HG02610 (cell line): ENCODE measurements at regions not wholly inside any gene's neighbourhood (a gene's known extent, or its start where the extent isn't known, plus 50 kb on each side); places are given as distances from the start of the nearest gene placed in this dataset.
"Not testable (repeated sequence)": the region's sequence is repeated elsewhere in the genome, so short reads cannot be mapped to it uniquely, and the experiment has no call there.

Experiments used
- ATAC-seq: cut with Tn5 transposase; IDR thresholded peaks from one replicate; pipeline ENCODE4 v1.9.1; 2021; ENCODE audit warnings: mild to moderate bottlenecking, moderate library complexity; ENCODE audit not compliant: unreplicated experiment

DNA sequence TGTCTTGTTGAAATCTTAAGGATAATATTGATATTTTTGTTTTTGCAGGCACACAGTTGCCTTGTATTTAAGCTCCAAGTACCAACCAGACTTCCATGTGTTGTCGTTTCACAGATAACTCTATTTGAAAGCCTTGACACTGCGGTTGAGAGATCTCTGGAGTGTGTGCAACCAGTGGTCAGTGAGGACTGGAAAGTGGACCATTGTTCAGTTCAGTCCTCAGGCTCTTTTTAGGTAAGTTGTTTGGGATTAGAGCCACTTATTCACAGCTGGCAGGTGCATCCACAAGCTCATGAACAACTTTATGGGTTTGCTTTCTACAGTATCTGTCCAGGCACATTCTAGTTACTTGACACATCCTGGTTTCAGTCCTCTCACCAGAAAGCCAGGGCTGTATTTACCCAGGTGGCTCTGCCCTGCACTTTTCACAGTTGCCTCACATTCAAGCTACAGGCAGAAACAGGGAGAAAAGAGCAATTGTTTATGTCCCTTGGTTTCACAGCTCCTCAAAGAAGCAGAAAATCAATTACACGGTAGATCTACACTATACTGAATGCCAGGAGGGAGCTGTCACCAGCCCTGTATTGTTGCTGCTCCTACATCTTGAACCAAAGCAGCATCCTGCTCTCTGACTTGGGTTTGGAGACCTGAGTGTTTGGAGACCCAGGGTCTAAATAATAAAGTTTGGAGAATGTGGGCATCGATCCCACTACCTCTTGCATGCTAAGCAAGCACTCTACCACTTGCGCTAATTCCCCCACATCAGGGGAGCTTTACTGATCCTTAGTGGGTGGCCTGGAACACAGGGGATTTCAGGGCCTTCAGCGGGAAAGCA is 543.3 kb downstream of the PRIM2 start:
- not testable (repeated sequence) for ATAC-seq

DNA sequence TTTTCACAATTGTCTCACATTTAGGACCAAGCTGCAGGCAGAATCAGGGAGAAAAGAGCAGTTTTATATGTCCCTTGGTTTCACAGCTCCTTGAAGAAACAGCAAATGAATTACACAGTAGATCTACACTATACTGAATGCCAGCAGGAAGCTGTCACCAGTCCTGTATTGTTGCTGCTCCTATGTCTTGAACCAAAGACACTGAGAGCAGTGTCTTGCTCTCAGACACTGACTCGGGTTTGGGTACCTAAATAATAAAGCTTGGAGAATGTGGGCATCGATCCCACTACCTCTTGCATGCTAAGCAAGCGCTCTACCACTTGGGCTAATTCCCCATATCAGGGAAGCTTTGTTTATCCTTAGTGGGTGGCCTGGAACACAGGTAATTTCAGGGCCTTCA is 552.7 kb downstream of the PRIM2 start:
- not testable (repeated sequence) for ATAC-seq

DNA sequence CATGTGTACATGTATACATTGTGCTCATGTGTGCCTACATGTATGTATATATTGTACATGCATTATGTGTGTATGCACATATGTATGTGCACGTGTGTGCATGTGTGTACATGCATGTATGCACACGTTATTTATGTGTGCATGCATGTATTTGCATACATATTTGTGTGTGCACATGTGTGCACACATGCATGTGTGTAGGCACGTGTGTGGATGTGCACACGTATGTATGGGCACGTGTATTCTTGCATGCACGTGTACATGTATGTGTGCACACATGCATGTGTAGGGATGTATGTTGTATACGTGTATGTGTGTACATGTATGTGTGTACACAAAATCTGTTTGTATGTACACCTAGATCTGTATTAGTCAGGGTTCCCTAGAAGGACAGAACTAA is 556.0 kb downstream of the PRIM2 start:
- ATAC-seq, result not testable (repeated sequence)

DNA sequence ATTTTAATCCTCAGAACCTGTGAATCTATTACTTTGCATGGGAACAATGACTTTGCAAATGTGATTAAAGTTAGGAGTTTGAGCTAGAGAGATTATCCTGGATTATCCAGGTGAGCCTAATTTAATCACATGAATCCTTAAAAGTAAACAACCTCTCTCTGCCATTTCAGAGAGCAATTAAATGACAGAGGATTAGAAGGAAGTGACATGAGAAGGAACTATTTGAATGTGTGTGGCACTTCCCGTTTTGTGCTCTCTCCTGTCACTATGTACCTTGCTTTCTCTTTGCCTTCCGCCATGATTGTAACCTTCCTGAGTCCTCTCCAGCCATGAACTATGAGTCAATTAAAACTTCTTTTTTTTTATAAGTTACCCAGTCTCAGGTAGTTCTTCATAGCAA is 559.2 kb downstream of the PRIM2 start:
- not testable (repeated sequence) for ATAC-seq

DNA sequence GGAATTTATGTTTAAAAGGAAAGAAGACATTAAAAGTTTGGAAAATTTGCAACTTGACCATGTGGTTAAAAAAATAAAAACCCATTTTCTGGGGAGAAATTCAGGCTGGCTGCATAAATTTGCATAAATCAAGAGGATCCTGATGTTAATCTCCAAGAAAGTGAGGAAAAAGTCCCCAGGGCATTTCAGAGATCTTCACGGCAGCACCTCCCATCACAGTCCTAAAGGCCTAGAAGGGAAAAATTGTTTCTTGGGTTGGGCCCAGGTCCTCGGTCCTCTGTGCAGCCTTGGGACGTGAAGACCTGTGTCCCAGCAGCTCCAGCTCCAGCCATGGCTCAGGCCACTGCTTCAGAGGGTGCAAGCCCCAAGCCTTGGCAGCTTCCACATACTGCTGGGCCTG is 560.3 kb downstream of the PRIM2 start:
- not testable (repeated sequence) for ATAC-seq

DNA sequence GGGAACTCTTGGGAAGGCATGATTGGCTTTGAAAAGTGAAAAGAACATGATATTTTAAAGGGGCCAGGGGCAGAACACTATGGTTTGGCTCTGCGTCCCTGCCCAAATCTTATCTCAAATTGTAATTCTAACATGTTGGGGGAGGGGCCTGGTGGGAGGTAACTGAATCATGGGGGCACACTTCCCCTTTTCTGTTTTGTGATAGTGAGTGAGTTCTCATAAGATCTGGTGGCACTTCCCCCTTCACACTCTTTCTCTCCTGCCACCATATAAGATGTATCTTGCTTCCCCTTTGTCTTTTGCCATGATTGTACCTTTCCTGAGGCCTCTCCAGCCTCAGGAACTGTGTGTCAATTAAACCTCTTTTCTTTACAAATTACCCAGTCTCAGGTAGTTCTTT is 561.4 kb downstream of the PRIM2 start:
- not testable (repeated sequence) for ATAC-seq

DNA sequence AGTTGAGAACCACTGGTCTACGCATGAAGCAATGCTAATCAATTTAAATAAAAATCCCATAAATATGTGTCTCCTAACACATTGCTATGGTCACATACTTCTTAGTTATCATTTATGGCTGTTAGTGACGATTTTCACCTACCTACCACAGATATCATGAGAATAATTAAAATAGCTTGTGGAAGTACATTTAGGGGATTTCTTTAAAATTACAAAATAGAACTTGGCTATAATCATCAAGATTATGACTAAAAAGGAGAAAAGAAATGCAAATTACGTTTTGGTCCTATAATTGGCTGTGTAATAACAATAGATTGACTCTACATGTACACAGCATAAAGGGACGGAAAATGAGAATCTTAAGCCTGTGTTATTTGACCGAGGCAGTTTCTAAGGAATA is 581.4 kb downstream of the PRIM2 start:
- peak; percentile 82 for ATAC-seq

DNA sequence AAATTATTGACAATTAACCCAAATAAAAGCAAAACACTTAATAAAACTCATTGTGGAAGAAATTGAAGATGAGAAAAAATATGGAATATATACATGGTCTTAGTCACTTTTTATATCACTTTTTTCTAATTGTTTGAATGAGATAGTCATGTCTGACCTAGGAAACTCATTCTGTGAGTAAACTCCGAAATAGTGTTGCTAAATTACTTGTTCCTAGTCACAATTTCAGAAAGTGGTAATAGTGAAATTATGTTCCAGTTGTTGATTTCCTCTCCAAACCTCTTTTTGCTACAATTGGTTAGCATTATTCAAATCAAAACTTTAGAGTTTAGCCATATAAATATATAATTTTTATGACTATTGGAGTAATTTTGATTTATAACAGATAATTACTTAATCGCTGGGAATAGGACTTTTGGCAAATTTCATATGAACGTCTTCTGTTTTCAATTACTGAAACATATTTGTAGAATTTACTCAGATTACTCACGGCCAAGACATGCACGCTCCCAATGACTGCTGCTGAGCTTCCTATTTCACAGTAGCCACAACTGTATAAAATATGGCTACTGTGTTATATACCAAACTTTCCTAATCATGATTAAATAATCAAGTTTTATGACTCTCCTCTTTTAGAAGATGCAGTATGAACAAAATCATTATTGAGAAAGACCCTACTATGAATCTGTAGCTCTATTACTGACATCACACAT is 583.4 kb downstream of the PRIM2 start:
- ATAC-seq, result peak; percentile 59

DNA sequence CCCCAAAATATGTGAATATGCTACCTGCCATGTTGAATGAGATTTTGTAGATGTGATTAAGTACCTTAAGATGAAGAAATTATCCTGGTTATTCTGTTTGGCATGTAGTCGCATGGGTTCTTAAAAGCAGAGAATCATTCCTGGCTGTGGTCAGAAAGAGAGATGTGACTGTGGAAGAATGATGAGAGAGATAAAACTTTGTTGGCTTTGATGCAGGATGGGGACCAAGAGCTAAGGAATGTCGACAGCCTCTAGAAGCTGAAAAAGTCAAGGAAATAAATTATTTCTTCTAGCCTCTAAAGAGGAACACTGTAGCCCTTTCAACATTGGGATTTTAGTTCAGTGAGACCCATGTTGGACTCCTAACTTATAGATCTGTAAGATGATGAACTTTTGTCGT is 584.0 kb downstream of the PRIM2 start:
- ATAC-seq, result not testable (repeated sequence)

DNA sequence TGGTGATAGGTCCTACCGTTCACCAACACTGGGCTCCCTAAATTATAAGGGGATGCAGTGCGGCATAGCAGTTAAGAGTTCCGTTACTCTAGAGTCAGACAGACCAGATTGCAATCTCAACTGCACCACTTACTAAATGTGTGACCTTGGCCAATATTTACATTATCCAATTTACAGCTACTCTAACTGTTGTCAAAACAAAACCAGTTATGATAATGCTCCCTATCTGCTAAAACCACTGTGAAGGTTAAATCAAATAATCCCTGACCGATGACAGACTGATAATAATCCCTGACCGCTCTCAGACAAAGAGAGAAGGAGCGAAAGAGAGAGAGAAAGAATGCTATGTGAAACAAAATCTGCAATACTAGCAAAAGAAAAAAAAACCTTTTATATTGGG is 586.9 kb downstream of the PRIM2 start:
- not testable (repeated sequence) for ATAC-seq

DNA sequence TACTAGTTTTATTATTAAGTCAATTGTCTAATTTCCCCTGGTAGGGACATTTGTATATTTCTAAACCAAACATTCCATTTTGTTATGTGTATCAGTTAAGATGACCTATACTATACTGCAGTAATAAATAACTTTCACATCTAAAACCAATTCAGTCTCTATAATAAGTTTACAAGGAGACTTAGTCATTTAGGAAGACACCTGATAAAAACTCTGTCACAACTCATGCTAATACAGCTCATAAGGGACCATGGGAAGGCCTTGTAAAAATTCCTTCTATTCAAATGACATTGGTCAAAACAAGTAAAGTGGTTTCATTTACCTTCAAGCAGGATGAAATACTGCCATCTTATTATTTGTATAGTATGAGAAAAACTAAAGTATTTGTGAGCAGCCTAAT is 597.9 kb downstream of the PRIM2 start:
- peak; percentile 90 for ATAC-seq

DNA sequence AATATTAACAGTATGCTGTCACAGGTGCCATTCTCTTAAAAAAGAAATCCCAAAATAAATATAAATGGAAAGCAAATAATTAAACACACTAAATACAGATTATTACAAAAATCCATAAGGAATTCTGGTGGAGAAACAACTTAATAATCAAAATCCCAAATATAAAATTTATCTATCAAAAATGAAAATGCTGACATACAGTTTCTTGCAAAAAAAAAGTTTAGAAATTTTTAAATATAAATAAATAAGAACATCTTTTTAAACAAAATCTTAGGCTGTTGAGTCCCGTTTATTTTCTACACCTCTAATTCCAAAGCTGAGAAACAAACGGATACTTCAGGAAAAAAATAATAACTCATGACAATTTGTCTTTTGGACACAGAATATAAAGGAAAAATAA is 625.5 kb downstream of the PRIM2 start:
- ATAC-seq, result not testable (repeated sequence)

DNA sequence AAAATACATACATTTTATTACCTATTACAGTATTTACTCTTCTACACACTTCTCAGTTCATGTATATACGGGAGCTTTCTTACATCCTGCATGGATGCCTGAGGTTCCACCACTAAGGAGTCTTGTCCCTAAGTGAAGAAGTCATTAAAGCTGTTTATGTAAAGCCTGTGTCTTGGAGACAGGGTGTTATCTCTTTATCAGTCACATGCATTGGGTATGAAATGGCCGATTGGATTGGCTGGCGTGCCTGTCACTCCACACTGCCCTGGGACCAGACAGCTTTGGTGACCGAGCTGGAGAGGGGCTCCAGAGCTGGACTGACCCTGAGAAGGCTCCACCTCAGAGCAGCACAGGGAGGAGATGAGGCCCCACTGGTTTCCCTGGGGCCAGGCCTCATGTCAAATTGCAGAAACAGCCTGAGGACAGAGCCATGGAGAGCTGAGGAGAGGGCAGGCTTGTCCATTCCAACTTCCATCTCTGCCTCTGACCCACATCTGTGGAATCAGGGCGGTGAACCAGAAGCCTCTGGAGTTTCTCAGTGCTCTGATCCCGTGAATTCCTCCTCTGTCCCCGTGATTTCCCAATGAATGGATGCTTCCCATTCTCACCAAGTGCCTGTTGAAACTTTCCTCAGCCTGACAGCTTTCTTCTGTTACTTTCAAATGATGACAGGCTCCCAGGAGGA is 628.8 kb downstream of the PRIM2 start:
- ATAC-seq, result not testable (repeated sequence)

DNA sequence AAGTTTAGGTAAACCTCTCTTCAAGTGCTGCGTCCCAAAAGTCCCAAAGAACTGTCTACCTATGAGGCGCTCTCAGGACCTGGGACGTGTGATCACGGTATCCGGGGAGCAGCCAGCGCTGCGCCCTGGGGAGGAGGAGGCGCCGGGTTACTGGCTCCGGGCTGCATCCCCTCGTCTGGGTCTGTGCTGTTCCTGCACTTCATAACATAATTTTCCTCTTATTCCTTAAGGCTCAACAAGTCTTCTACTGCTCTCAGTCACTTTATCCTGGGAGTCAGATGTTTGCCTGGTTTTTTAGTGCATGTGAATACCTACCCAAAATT is 629.3 kb downstream of the PRIM2 start:
- not testable (repeated sequence) for ATAC-seq

DNA sequence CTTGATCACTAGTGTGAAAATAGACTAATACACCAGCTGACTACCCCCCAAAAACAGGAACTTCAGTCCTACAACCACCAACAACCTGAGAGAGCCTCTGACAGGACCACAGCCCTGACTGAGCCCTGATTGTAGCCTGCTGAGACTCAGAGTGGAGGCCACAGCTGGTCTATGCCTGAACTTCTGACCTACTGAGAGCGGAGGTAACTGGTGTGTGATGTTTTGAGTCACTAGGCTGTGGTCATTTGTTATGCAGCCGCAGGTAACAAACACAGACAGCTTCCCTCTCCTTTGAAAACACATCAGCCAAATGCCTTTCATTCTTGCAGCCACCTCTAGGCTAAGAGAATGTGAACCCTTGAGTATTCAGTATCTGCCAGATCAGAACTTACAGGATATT is 631.1 kb downstream of the PRIM2 start:
- ATAC-seq, result not testable (repeated sequence)

DNA sequence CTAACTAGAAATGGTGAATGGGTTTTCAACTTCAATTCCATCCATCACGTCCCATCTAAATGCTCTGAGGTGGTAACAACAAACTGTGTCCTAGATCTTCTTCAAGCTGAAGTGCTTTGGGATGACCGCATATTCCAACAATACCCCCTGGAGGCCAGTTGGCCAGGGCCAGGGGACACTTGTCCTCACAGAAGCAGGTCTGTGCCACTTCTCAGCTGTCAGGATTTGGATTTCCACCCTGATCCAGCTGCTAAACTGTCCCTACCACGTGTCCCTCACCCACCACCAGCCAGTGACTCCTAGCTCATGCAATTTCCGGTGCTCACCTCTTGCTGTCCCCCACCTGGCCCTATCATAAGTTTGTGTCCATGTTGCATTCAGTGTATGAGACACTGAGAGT is 633.0 kb downstream of the PRIM2 start:
- ATAC-seq, result not testable (repeated sequence)

DNA sequence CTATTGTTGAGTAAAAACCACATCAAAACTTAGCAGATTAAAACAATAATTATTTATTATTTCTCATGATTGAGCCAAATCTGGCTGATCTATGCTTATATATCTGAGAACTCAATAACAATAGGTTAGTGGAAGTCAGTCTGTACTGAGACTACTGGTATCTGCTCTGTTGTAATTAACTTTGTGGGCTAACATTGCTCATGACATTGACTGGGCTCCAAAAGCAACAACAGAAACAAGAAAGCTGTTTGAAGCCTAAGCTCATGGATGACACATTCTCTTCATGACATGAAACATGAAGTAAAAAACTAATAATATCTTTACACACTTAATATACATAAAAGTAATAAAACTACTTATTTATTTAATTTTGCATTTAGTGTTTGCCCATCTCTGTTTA is 649.3 kb downstream of the PRIM2 start:
- not testable (repeated sequence) for ATAC-seq

DNA sequence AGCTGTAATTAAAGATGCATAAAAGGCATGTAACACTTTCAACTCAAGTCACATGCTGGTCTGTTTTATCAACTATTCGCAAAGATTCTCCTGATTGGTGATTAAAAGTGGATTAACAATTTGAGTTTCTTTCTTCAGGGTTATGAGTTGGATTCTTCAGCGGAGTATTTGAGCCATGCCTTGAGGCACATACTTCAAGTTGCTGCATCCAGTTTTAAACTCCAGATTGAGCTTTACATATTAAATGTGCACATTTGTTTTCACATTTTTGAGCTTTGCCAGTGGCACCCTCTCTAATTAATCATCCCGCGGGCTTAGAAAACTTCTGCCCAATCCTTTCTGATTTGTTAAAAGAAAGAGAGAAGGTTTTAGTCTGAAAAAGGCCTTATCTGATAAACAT is 654.5 kb downstream of the PRIM2 start:
- ATAC-seq, result not testable (repeated sequence)

DNA sequence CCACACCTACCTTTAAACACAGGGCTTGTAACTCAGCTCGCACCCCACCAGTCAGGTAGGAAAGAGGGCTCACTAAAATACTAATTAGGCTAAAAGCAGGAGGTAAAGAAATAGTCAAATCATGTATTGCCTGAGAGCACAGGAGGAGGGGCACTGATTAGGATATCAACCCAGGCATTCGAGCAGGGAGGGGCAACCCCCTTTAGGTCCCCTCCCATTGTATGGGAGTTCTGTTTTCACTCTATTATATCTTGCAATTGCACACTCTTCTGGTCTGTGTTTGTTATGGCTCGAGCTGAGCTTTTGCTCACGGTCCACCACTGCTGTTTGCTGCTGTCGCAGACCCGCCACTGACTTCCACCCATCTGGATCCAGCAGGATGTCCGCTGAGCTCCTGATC is 657.2 kb downstream of the PRIM2 start:
- ATAC-seq, result no peak

DNA sequence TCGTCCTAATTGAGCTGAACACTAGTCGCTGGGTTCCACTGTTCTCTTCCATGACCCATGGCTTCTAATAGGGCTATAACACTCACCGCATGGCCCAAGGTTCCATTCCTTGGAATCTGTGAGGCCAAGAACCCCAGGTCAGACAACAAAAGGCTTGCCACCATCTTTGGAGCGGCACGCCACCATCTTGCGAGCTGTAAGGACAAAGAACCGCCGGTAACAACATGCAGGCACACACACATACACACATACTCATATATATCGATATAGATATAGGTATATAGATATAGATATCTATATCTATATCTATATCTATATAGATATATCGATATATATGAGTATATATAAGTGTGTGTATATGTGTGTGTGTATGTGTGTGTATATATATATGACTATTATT is 657.7 kb downstream of the PRIM2 start:
- ATAC-seq, result not testable (repeated sequence)

DNA sequence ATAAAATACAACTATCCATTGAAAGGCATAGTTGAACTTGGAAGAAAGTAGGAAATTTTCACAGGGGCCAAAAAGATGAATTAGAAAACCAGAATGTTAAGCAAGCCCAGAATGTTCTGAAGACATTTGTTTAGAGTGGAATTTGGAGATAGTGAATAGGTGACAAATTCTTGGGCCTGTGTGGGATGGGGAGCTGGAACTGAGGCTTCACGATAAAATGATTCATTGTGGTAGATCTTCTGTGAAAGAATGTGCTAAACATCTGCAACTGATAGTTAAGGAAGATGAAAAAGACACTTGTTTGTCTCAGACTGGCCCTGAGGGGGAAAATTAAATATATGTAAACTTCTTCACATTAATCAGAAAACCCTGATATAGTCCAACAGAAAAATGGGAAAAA is 658.9 kb downstream of the PRIM2 start:
- not testable (repeated sequence) for ATAC-seq

DNA sequence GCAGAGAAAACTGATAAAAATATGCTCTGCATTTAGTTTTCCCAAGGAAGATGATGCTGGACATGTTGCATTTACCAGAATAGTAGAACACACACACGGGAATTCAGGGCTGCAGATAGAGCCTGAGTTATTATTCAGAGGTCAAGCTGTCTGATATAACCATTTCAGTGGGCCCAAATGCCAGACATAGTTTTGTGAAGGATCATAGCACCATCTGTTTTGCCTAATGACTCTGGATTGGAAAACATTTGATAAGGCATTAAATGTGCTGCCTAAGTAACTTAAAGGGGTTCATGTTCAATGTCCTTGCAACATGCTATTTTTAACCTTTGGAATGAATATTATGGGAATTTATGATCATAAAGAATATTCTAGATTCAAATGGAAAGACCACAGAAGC is 666.2 kb downstream of the PRIM2 start:
- not testable (repeated sequence) for ATAC-seq
